ENCODE measurements at regions not wholly inside any gene's neighbourhood (a gene's known extent, or its start where the extent isn't known, plus 50 kb on each side); places are given as distances from the start of the nearest gene placed in this dataset.

DNA sequence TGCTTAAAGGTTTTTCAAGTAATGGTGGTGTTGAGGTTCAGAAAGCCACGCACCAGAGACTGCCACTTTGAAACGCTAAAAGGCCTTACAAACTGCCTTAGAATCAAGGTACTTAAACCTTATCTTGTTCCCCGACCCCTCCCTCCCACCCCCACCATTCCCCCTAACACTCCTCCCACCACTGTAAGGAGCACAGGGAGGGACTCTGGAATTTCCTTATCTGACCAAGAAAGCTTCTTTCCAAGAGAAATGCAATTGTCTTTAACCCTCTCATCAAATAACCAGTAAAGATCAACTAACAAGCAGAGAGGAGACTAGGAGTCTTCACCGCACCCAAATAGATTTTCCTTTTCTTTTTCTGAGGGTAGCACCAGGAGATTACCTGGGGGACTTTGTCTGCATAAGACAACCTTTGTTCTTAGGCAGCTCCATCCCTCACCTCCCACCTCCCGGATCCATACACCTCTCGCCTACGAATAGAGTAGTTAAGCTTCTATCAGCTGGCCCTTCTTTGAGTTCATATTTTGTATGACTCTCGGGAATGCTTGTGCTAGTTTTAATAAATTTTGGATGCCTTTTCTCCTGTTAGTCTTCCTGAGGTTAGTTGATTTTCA, 137.7 kb upstream of the ADGRL2 start:
- Mint-ChIP-seq H3K9me3 (ENCODE audit: unreplicated experiment) (no peaks in the 10 kb centered on the region), H3K4me1 (ENCODE audit: unreplicated experiment) (peaks cover 6% of the 10 kb centered on the region), H3K27ac (ENCODE audit: unreplicated experiment) (no peak overlapping the region), H3K4me3 (ENCODE audit: unreplicated experiment) (no peak overlapping the region), H3K27me3 (ENCODE audit: unreplicated experiment) (no peaks in the 10 kb centered on the region), H3K36me3 (ENCODE audit: unreplicated experiment) (no peaks in the 10 kb centered on the region)
- DNase-seq (ENCODE audit: extremely low spot score, unreplicated experiment) = no peak
- no peak for TF ChIP-seq CTCF (IDR thresholded peaks at IDR 0.05)

DNA sequence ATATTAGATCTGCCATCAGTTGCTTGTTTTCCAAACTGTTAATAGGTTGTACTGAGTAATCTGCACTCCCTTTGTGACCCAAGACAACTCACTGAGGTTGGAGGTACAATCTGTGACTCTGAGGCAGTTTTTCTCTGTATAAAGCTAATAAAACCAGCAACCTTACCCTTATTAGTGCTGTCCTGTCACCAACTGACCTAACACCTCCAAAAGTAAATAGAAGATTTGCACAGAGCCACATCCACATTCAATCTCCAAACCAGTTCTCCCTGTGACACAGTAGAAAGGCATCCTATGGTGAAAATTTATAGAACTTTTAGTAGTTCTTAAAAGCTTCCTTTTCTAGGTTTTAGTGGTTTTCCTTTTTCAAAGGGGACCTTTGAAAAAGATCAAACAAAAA, 140.4 kb upstream of the ADGRL2 start:
- Mint-ChIP-seq H3K4me3 (ENCODE audit: unreplicated experiment) (no peak overlapping the region), H3K36me3 (ENCODE audit: unreplicated experiment) (no peaks in the 10 kb centered on the region), H3K27ac (ENCODE audit: unreplicated experiment) (no peak overlapping the region), H3K27me3 (ENCODE audit: unreplicated experiment) (no peaks in the 10 kb centered on the region), H3K9me3 (ENCODE audit: unreplicated experiment) (no peaks in the 10 kb centered on the region), H3K4me1 (ENCODE audit: unreplicated experiment) (peaks cover 6% of the 10 kb centered on the region)
- no peak for DNase-seq (ENCODE audit: extremely low spot score, unreplicated experiment)
- no peak for TF ChIP-seq CTCF (IDR thresholded peaks at IDR 0.05)

GRCh38 chr1:81654657-81655056, 146.1 kb upstream of the ADGRL2 start:
- no peak overlapping the region for H3K4me3 Mint-ChIP-seq (ENCODE audit: unreplicated experiment)
- H3K27me3 Mint-ChIP-seq (ENCODE audit: unreplicated experiment) = no peaks in the 10 kb centered on the region
- H3K4me1 Mint-ChIP-seq (ENCODE audit: unreplicated experiment) = peaks cover 4% of the 10 kb centered on the region
- no peak overlapping the region for H3K27ac Mint-ChIP-seq (ENCODE audit: unreplicated experiment)
- no peak for DNase-seq (ENCODE audit: extremely low spot score, unreplicated experiment)
- H3K36me3 Mint-ChIP-seq (ENCODE audit: unreplicated experiment) = no peaks in the 10 kb centered on the region
- H3K9me3 Mint-ChIP-seq (ENCODE audit: unreplicated experiment) = no peaks in the 10 kb centered on the region
- TF ChIP-seq CTCF (IDR thresholded peaks at IDR 0.05) = no peak

DNA sequence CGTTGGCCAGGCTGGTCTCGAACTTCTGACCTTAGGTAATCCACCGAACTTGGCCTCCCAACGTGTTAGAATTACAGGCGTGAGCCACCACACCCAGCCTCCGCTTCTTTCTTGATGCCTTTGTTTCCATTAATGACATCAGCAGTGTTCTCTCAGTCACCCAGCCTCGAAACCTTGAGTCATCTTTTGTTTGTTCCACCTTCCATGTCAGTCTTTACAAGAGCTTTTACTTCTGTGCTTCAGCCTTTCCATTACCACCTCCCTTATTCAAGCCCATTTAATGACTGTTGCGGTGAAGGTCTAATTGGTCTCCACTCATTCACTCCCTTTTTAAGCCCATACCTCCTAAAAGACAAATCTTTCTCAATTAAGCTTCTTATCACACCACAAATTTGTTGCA, 146.6 kb upstream of the ADGRL2 start:
- no peak for TF ChIP-seq CTCF (IDR thresholded peaks at IDR 0.05)
- peaks cover 4% of the 10 kb centered on the region for H3K4me1 Mint-ChIP-seq (ENCODE audit: unreplicated experiment)
- H3K27ac Mint-ChIP-seq (ENCODE audit: unreplicated experiment) = no peak overlapping the region
- H3K36me3 Mint-ChIP-seq (ENCODE audit: unreplicated experiment) = no peaks in the 10 kb centered on the region
- no peak overlapping the region for H3K4me3 Mint-ChIP-seq (ENCODE audit: unreplicated experiment)
- H3K9me3 Mint-ChIP-seq (ENCODE audit: unreplicated experiment) = no peaks in the 10 kb centered on the region
- H3K27me3 Mint-ChIP-seq (ENCODE audit: unreplicated experiment) = no peaks in the 10 kb centered on the region
- DNase-seq (ENCODE audit: extremely low spot score, unreplicated experiment) = no peak

DNA sequence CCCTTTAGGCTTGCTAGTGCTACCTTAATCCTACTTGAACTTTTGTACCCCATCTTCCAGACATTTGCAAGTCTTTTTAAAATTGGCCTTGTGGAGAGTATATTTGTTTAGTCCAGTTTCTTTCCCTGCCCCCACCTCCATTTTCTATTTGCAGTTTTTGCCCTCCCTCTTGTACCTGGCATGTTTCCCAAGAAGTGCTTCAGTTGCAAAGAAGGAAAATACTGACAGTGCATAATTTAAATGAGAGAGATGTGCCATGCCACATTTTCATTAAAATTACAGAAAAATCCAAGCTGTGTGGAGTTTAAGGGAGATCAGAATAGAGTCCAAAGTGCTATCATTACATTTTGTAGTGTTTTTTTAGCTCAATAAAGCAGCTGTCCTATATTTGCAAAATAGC, 150.0 kb upstream of the ADGRL2 start:
- H3K4me1 Mint-ChIP-seq (ENCODE audit: unreplicated experiment) = peaks cover 4% of the 10 kb centered on the region

More for the DNA sequence above, 150.0 kb upstream of the ADGRL2 start:
- H3K27ac Mint-ChIP-seq (ENCODE audit: unreplicated experiment) = no peak overlapping the region
- no peaks in the 10 kb centered on the region for H3K36me3 Mint-ChIP-seq (ENCODE audit: unreplicated experiment)
- no peaks in the 10 kb centered on the region for H3K27me3 Mint-ChIP-seq (ENCODE audit: unreplicated experiment)
- TF ChIP-seq CTCF (IDR thresholded peaks at IDR 0.05) = no peak
- H3K9me3 Mint-ChIP-seq (ENCODE audit: unreplicated experiment) = no peaks in the 10 kb centered on the region
- DNase-seq (ENCODE audit: extremely low spot score, unreplicated experiment) = no peak
- no peak overlapping the region for H3K4me3 Mint-ChIP-seq (ENCODE audit: unreplicated experiment)
